Esophagus squamous epithelium (tissue), 4 donors: ENCODE measurements at regions not wholly inside any gene's neighbourhood (a gene's known extent, or its start where the extent isn't known, plus 50 kb on each side); places are given as distances from the start of the nearest gene placed in this dataset.

Source experiments
- POLR2A ChIP-seq, 4 donors: fragments of 450-650 bp; IDR thresholded peaks; one replicate each; pipeline ENCODE4 v1.6.1; 2017; ENCODE audit warnings: antibody characterized with exemption in 4 of 4, mild to moderate bottlenecking in 4 of 4, moderate library complexity in 3 of 4
- TF ChIP-seq, protein P1 (sequence below), 6 experiments: fragments of 450-650 bp in 4 of 6; fragments of 200-600 bp in 2 of 6; sonication (generic) in 2 of 6; IDR thresholded peaks; one replicate each; pipeline ENCODE4 v1.5.1; 2016 to 2019; ENCODE audit warnings: antibody characterized with exemption in 6 of 6, mild to moderate bottlenecking in 4 of 6, moderate library complexity in 4 of 6

DNA sequence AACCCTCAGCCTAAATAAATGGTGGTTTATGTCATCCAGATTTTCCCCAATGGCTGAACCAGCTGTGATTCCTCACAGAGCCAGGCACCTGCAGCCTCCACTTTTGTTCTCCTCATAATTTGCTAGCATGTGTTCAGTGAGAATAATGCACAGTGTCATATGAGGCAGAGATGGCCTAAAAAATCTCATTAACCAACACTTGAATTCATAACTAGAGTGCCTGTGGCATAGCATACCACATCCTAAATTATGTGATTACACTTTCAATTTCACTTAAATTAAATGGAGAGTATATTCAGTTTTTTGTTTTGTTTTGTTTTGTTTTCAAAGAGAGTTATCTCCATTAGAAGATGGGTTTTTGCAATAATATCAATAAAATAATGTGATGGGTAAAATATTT, 488.0 kb downstream of the CBLN2 start:
- TF ChIP-seq, protein P1, sequence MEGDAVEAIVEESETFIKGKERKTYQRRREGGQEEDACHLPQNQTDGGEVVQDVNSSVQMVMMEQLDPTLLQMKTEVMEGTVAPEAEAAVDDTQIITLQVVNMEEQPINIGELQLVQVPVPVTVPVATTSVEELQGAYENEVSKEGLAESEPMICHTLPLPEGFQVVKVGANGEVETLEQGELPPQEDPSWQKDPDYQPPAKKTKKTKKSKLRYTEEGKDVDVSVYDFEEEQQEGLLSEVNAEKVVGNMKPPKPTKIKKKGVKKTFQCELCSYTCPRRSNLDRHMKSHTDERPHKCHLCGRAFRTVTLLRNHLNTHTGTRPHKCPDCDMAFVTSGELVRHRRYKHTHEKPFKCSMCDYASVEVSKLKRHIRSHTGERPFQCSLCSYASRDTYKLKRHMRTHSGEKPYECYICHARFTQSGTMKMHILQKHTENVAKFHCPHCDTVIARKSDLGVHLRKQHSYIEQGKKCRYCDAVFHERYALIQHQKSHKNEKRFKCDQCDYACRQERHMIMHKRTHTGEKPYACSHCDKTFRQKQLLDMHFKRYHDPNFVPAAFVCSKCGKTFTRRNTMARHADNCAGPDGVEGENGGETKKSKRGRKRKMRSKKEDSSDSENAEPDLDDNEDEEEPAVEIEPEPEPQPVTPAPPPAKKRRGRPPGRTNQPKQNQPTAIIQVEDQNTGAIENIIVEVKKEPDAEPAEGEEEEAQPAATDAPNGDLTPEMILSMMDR (IDR thresholded peaks at IDR 0.05) = no peak
- no peak for TF ChIP-seq POLR2A (IDR thresholded peaks at IDR 0.05)
